ENCODE measurements at regions not wholly inside any gene's neighbourhood (a gene's known extent, or its start where the extent isn't known, plus 50 kb on each side); places are given as distances from the start of the nearest gene placed in this dataset.

DNA sequence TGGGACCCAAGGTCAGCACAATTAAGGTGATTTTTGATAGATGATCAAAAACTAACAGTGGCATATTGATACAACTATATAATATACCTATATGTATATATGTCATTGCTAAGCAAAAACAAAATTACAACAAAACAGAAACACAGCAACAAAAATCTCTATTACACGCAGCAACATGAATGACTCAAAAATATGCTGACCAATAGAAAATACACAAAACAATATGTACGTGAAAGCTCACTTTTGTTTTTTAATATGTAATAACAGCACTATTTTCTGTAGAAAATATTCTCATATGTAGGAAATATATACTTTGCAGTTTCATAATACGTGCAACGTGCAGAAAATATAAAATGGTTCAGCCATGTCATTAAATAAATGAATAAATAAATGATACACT is 1985.7 kb upstream of the CDH9 start:
- intact Hi-C loops (cut with micrococcal nuclease) = no loop called here
- no peaks in the 10 kb centered on the region for H3K27me3 ChIP-seq (ENCODE audit: low read depth)

DNA sequence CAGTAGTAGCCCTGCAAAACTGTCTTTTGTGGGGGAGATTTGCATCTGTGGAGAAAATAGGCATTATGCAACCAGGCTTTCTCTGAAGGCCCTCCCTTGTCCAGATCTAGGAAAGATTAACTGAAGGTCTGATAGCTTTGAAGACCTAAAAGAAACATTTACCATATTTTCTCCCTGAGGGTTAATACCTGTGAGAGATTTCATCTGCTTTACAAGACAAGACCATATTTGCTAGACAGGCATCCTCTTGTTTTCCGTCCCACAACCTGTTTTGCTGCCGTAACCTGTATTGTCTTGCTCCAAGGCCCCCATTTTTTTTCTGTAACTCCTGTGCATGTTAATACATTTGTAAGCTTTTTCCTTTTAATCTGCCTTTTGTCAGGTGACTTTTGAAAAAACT is 1985.2 kb upstream of the CDH9 start:
- no peak for DNase-seq
- no peaks in the 10 kb centered on the region for H3K4me1 ChIP-seq
- H3K9me3 ChIP-seq (replicated peaks) = no peaks in the 10 kb centered on the region
- H3K36me3 ChIP-seq = no peaks in the 10 kb centered on the region
- H3K27ac ChIP-seq (replicated peaks) = no peak overlapping the region
- no peak for TF ChIP-seq CTCF (IDR thresholded peaks at IDR 0.05; ENCODE audit: borderline replicate concordance)
- intact Hi-C loops (cut with micrococcal nuclease) = no loop called here
- H3K4me3 ChIP-seq = no peak overlapping the region
- no peaks in the 10 kb centered on the region for H3K27me3 ChIP-seq (ENCODE audit: low read depth)

More for the DNA sequence above, 1985.7 kb upstream of the CDH9 start:
- no peaks in the 10 kb centered on the region for H3K4me1 ChIP-seq
- no peak overlapping the region for H3K27ac ChIP-seq (replicated peaks)
- no peak for TF ChIP-seq CTCF (IDR thresholded peaks at IDR 0.05; ENCODE audit: borderline replicate concordance)
- H3K4me3 ChIP-seq = no peak overlapping the region
- no peaks in the 10 kb centered on the region for H3K9me3 ChIP-seq (replicated peaks)
- no peak for DNase-seq
- H3K36me3 ChIP-seq = no peaks in the 10 kb centered on the region

- no peak for TF ChIP-seq CTCF (IDR thresholded peaks at IDR 0.05; ENCODE audit: borderline replicate concordance)
- DNase-seq = no peak
- Histone ChIP-seq H3K4me1 (no peaks in the 10 kb centered on the region), H3K27ac (replicated peaks) (no peak overlapping the region), H3K36me3 (no peaks in the 10 kb centered on the region), H3K27me3 (ENCODE audit: low read depth) (no peaks in the 10 kb centered on the region), H3K9me3 (replicated peaks) (no peaks in the 10 kb centered on the region), H3K4me3 (no peak overlapping the region)
- intact Hi-C loops (cut with micrococcal nuclease) = no loop called here
These were observed 1979.1 kb upstream of the CDH9 start for GRCh38 chr5:29017501-29017900.

DNA sequence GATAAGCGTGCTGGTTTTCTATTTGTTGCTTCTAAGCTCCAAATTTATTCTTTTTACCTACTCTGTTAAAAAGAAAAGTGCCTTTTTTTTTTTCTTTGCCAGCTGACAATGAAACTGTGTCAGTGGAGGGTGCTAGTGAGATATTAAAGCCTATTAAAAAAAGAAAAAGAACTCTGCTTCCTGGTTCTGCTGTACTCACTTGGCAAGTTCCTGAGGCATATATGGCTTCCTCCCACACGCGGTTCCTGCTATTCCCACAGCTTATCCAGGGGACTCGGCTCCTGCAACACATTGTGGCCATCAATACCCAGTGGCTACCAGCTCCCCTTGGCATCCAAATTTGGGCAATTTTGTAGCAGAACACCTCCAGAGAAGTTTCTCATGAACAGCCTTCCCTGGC is 1977.7 kb upstream of the CDH9 start:
- no peak for TF ChIP-seq CTCF (IDR thresholded peaks at IDR 0.05; ENCODE audit: borderline replicate concordance)
- H3K27ac ChIP-seq (replicated peaks) = no peak overlapping the region
- H3K36me3 ChIP-seq = no peaks in the 10 kb centered on the region
- no peaks in the 10 kb centered on the region for H3K4me1 ChIP-seq
- H3K27me3 ChIP-seq (ENCODE audit: low read depth) = no peaks in the 10 kb centered on the region
- intact Hi-C loops (cut with micrococcal nuclease) = no loop called here
- no peaks in the 10 kb centered on the region for H3K9me3 ChIP-seq (replicated peaks)
- H3K4me3 ChIP-seq = no peak overlapping the region
- DNase-seq = no peak

GRCh38 chr5:29015523-29015922 is 1977.1 kb upstream of the CDH9 start:
- no peak for TF ChIP-seq CTCF (IDR thresholded peaks at IDR 0.05; ENCODE audit: borderline replicate concordance)
- DNase-seq = no peak
- no peaks in the 10 kb centered on the region for H3K4me1 ChIP-seq
- no peaks in the 10 kb centered on the region for H3K9me3 ChIP-seq (replicated peaks)
- intact Hi-C loops (cut with micrococcal nuclease) = no loop called here
- no peaks in the 10 kb centered on the region for H3K36me3 ChIP-seq
- no peak overlapping the region for H3K4me3 ChIP-seq
- H3K27me3 ChIP-seq (ENCODE audit: low read depth) = no peaks in the 10 kb centered on the region
- no peak overlapping the region for H3K27ac ChIP-seq (replicated peaks)

DNA sequence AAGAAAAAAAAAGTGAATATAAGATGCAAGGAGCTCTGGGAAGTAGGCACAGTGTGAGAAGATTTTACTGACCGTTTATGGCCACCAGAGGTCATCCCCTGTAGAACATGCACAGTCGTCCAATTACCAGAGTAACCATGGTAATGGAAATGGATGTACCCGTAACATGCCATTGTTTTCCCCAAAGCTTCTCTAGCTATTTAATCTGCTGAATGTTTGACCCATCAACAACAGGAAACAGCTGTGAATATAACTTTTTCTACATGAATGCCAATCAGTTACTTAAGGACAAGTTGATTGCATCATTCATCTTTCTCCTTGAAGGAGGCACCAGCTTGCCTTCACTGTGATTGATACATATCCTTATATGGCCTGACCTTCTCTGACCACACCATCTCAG is 1967.0 kb upstream of the CDH9 start:
- Histone ChIP-seq H3K4me3 (no peak overlapping the region), H3K4me1 (no peaks in the 10 kb centered on the region), H3K27me3 (ENCODE audit: low read depth) (no peaks in the 10 kb centered on the region), H3K27ac (replicated peaks) (no peak overlapping the region), H3K9me3 (replicated peaks) (no peaks in the 10 kb centered on the region), H3K36me3 (no peaks in the 10 kb centered on the region)
- DNase-seq = no peak
- TF ChIP-seq CTCF (IDR thresholded peaks at IDR 0.05; ENCODE audit: borderline replicate concordance) = no peak
- intact Hi-C loops (cut with micrococcal nuclease) = no loop called here

Measured in left ventricle myocardium inferior (tissue), 1 donor.